ENCODE measurements at regions not wholly inside any gene's neighbourhood (a gene's known extent, or its start where the extent isn't known, plus 50 kb on each side); places are given as distances from the start of the nearest gene placed in this dataset.
"Not testable (repeated sequence)": the region's sequence is repeated elsewhere in the genome, so short reads cannot be mapped to it uniquely, and the experiment has no call there.

DNA sequence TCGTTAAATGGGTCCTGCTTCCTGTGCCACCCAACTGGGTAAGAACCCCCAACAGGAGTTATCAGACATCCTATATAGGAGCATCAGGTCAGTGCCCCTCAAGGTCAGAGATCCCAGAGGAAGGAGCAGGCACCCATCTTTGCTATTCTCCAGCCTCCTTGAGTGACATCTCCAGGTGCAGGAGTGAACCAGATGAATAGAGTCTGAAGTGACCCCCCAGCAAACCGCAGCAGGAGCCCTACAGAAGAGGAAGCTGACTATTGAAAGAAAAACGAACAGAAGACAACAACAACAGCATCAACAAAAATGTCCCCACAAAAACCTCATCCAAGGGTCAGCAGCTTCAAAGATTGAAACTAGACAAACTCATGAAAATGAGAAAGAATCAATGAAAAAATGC, 72.0 kb downstream of the RAD51AP2 start:
- TF ChIP-seq, protein P1, sequence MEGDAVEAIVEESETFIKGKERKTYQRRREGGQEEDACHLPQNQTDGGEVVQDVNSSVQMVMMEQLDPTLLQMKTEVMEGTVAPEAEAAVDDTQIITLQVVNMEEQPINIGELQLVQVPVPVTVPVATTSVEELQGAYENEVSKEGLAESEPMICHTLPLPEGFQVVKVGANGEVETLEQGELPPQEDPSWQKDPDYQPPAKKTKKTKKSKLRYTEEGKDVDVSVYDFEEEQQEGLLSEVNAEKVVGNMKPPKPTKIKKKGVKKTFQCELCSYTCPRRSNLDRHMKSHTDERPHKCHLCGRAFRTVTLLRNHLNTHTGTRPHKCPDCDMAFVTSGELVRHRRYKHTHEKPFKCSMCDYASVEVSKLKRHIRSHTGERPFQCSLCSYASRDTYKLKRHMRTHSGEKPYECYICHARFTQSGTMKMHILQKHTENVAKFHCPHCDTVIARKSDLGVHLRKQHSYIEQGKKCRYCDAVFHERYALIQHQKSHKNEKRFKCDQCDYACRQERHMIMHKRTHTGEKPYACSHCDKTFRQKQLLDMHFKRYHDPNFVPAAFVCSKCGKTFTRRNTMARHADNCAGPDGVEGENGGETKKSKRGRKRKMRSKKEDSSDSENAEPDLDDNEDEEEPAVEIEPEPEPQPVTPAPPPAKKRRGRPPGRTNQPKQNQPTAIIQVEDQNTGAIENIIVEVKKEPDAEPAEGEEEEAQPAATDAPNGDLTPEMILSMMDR (IDR thresholded peaks at IDR 0.05): not testable (repeated sequence)
- TF ChIP-seq EZH2, EZH2phosphoT487 (IDR thresholded peaks at IDR 0.05): not testable (repeated sequence)

Measured in neural progenitor cell (in vitro differentiated cells).